MM.1S (cell line): ENCODE measurements at regions not wholly inside any gene's neighbourhood (a gene's known extent, or its start where the extent isn't known, plus 50 kb on each side); places are given as distances from the start of the nearest gene placed in this dataset.

Source experiments
- DNase-seq: peaks from one replicate; pipeline ENCODE4 v3.0.0-alpha.2; 2015
- H2AFZ ChIP-seq: fragments of 300-600 bp; sonication (generic); 2 replicates; pipeline ENCODE4 v1.6.0; 2016; ENCODE audit warnings: antibody characterized with exemption, low read length
- H3F3A ChIP-seq: fragments of 300-600 bp; sonication (generic); 2 replicates; pipeline ENCODE4 v1.6.1; 2016; ENCODE audit warnings: mild to moderate bottlenecking, antibody characterized with exemption, low read length, moderate library complexity, mixed read lengths; ENCODE audit not compliant: insufficient read depth
- H3K27ac ChIP-seq: fragments of 300-600 bp; sonication (generic); 2 replicates; pipeline ENCODE4 v1.5.1; 2016; ENCODE audit warnings: mild to moderate bottlenecking, low read length
- H3K27me3 ChIP-seq: fragments of 300-600 bp; sonication (generic); replicated peaks from 2 replicates; pipeline ENCODE4 v1.6.0; 2016; ENCODE audit warnings: low read length; ENCODE audit not compliant: insufficient read depth
- H3K36me3 ChIP-seq: fragments of 300-600 bp; sonication (generic); replicated peaks from 2 replicates; pipeline ENCODE4 v1.6.1; 2016; ENCODE audit warnings: mild to moderate bottlenecking, low read length, mixed read lengths; ENCODE audit not compliant: insufficient read depth
- H3K4me1 ChIP-seq: fragments of 300-600 bp; sonication (generic); 2 replicates; pipeline ENCODE4 v1.6.1; 2016; ENCODE audit warnings: low read length, mixed read lengths
- H3K4me2 ChIP-seq: fragments of 300-600 bp; sonication (generic); 2 replicates; pipeline ENCODE4 v1.6.0; 2016; ENCODE audit warnings: low read depth, low read length
- H3K4me3 ChIP-seq: fragments of 300-600 bp; sonication (generic); 2 replicates; pipeline ENCODE4 v1.5.1; 2016; ENCODE audit warnings: low read length, mixed read lengths
- H3K79me2 ChIP-seq: fragments of 300-600 bp; sonication (generic); 2 replicates; pipeline ENCODE4 v1.6.1; 2016; ENCODE audit warnings: mixed run types, low read length, mixed read lengths
- H3K9ac ChIP-seq: fragments of 300-600 bp; sonication (generic); 2 replicates; pipeline ENCODE4 v1.6.1; 2016; ENCODE audit warnings: low read length, mixed read lengths
- H3K9me2 ChIP-seq: fragments of 300-600 bp; sonication (generic); replicated peaks from 2 replicates; pipeline ENCODE4 v1.6.1; 2016; ENCODE audit warnings: mild to moderate bottlenecking, low read length, mixed read lengths; ENCODE audit not compliant: insufficient read depth
- H3K9me3 ChIP-seq: fragments of 300-600 bp; sonication (generic); replicated peaks from 2 replicates; pipeline ENCODE4 v1.6.1; 2016; ENCODE audit warnings: mild to moderate bottlenecking, low read length, mixed read lengths; ENCODE audit not compliant: insufficient read depth
- H4K20me1 ChIP-seq: fragments of 300-600 bp; sonication (generic); 2 replicates; pipeline ENCODE4 v1.6.1; 2016; ENCODE audit warnings: mild to moderate bottlenecking, low read length, moderate library complexity, mixed read lengths; ENCODE audit not compliant: insufficient read depth
- EZH2 ChIP-seq: fragments of 300-600 bp; sonication (generic); optimal IDR thresholded peaks from 2 replicates; pipeline ENCODE3; 2017; ENCODE audit warnings: low read depth, mild to moderate bottlenecking, antibody characterized with exemption, low read length, mixed read lengths
- EZH2phosphoT487 ChIP-seq: fragments of 300-600 bp; sonication (generic); IDR thresholded peaks from 2 replicates; pipeline ENCODE4 v1.6.1; 2018; ENCODE audit warnings: antibody characterized with exemption, low read length
- TF ChIP-seq, protein P1 (sequence below): fragments of 300-600 bp; sonication (generic); IDR thresholded peaks from 2 replicates; pipeline ENCODE4 v1.5.1; 2016; ENCODE audit warnings: antibody characterized with exemption, low read length, mixed read lengths

DNA sequence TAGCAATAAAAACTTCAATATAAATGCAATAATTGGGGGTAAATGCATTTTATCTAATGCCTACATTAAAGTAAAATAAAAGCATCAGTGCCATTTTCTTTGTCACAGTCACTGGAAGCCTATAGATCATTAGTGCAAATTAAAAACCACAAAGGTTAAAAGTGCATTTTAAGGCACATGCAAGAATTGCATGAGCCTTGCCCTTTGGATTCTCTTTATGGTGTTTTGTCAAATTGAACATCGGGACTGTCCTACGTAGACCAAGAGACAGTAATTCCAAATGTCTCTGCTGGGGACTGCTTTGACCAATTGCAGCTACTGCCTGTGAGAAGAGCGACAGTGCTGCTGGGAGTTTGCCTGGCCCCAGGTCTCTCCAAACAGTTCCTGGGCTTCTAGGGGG, 130.3 kb upstream of the SATB2 start:
- Histone ChIP-seq H3K9me3 (no peaks in the 10 kb centered on the region), H3K4me3 (no peak overlapping the region), H3K27ac (no peak overlapping the region), H3K79me2 (no peaks in the 10 kb centered on the region), H3K27me3 (no peaks in the 10 kb centered on the region), H3K4me1 (no peaks in the 10 kb centered on the region), H3K4me2 (no peak overlapping the region), H4K20me1 (no peaks in the 10 kb centered on the region), H3K36me3 (no peaks in the 10 kb centered on the region), H3F3A (no peaks in the 10 kb centered on the region), H2AFZ (no peak overlapping the region), H3K9ac (no peak overlapping the region), H3K9me2 (no peaks in the 10 kb centered on the region)
- no peak for DNase-seq
- no peak for TF ChIP-seq EZH2phosphoT487
- no peak for TF ChIP-seq EZH2
- TF ChIP-seq, protein P1, sequence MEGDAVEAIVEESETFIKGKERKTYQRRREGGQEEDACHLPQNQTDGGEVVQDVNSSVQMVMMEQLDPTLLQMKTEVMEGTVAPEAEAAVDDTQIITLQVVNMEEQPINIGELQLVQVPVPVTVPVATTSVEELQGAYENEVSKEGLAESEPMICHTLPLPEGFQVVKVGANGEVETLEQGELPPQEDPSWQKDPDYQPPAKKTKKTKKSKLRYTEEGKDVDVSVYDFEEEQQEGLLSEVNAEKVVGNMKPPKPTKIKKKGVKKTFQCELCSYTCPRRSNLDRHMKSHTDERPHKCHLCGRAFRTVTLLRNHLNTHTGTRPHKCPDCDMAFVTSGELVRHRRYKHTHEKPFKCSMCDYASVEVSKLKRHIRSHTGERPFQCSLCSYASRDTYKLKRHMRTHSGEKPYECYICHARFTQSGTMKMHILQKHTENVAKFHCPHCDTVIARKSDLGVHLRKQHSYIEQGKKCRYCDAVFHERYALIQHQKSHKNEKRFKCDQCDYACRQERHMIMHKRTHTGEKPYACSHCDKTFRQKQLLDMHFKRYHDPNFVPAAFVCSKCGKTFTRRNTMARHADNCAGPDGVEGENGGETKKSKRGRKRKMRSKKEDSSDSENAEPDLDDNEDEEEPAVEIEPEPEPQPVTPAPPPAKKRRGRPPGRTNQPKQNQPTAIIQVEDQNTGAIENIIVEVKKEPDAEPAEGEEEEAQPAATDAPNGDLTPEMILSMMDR: no peak

DNA sequence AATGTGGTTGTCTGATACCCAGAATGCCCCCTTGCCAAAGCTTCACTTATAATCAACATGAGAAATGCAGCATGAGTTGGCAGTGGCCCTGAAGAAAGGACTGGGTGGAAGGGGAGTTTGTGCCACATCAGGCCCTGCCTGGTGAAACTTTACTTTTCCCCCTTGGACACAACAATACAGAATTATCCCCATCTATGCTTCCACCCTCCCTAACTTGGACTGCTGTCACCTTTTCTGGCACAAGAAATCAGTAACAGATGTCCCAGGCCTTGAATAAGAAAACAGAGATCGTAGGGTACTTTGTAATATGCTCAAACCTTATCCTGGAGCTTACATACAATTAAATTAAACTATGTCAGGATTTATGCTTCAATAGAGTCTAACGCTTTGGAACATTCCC, 128.9 kb upstream of the SATB2 start:
- Histone ChIP-seq H2AFZ (no peak overlapping the region), H3K9ac (no peak overlapping the region), H4K20me1 (no peaks in the 10 kb centered on the region), H3K27ac (no peak overlapping the region), H3K9me2 (no peaks in the 10 kb centered on the region), H3K36me3 (no peaks in the 10 kb centered on the region), H3K4me2 (no peak overlapping the region), H3K27me3 (no peaks in the 10 kb centered on the region), H3K9me3 (no peaks in the 10 kb centered on the region), H3K79me2 (no peaks in the 10 kb centered on the region), H3F3A (no peaks in the 10 kb centered on the region), H3K4me1 (no peaks in the 10 kb centered on the region), H3K4me3 (no peak overlapping the region)
- no peak for DNase-seq
- TF ChIP-seq, protein P1: no peak
- no peak for TF ChIP-seq EZH2
- no peak for TF ChIP-seq EZH2phosphoT487

DNA sequence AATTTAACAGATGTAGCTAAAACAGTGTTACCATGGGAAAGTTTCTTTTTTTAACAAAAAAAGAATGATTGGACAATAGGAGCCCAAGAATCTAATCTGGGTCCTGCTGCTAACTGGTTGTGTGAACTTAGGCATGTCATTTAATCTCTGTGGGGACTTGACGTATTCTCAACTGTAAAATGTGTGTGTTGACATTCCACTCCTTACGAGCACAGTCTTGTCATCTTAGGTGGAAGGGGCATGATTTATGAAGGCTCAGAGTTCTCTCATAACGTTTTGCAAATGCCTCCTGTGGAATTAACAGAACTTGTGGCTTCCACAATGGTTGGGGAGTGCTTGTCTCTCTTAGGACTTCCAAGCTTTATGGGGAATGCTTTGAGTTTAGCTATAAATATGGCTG, 125.9 kb upstream of the SATB2 start:
- Histone ChIP-seq H3K9ac (no peak overlapping the region), H4K20me1 (no peaks in the 10 kb centered on the region), H3K36me3 (no peaks in the 10 kb centered on the region), H3K9me2 (no peaks in the 10 kb centered on the region), H3K4me3 (no peak overlapping the region), H3F3A (no peaks in the 10 kb centered on the region), H3K4me1 (no peaks in the 10 kb centered on the region), H2AFZ (no peak overlapping the region), H3K4me2 (no peak overlapping the region), H3K79me2 (no peaks in the 10 kb centered on the region), H3K9me3 (no peaks in the 10 kb centered on the region), H3K27ac (no peak overlapping the region), H3K27me3 (no peaks in the 10 kb centered on the region)
- TF ChIP-seq EZH2phosphoT487 (no peak), EZH2 (no peak)
- TF ChIP-seq, protein P1: no peak
- DNase-seq: no peak
